H1 (cell line): ENCODE measurements at regions not wholly inside any gene's neighbourhood (a gene's known extent, or its start where the extent isn't known, plus 50 kb on each side); places are given as distances from the start of the nearest gene placed in this dataset.

Source experiments
- SIN3A ChIP-seq, 2 experiments: IDR thresholded peaks in 1 of 2; conservative IDR thresholded peaks in 1 of 2; 2 replicates each; pipeline ENCODE4 v1.6.1; 2011 to 2012; ENCODE audit warnings: low read length in 2 of 2, improper control_type of control experiment in 1 of 2, low read depth in 1 of 2, mild to moderate bottlenecking in 1 of 2

DNA sequence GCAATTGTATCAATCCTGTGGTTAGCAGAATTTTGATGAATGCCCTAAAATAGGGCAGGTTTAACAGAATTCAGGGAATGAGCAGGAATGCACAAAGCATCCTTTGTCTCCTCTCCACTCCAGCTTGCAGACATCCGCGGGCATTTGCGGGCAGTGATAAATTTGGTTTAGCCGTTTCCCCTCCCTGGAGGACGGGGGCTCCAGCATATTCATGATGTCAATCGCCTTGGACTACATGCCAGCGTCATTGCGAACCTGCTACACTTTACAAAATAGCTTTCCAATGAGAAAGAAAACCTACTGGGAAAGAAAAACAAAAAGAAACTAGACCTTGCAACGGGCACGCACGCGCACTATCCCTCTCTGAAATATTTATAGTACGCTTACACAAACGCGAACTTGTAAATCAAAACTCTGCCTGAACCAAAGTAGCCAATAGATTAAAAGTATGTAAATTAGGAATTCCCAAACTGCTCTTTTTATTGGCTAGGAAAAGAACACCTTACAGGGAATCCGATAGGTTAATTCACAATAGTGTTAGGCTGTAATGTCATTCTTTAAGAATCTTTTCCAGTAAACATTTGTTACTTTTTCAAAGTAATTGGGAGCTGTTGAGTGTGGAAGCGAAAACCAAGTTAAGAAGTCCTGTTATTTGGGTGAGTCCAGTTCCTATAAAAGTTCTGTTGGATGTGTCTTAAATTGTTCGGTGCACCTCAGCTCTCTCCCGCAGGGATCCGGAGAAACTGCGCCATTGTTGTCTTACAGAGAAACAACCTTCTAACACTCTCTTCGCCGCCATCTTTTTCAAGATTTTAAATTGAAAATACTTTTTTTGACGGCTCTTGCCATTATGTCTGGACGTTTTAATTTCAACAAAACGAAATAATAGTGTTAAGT is 136.7 kb downstream of the HFE start (continued):
- TF ChIP-seq SIN3A (conservative IDR thresholded peaks at IDR 0.05 in 1 of 2, IDR thresholded peaks at IDR 0.05 in 1 of 2; ENCODE audit: low read depth in 1 of 2, low read length in 2 of 2), result peak in 1 of 2 experiments; percentile 68; a peak in 2 of 4 replicates
